GM12878 (cell line): ENCODE measurements at regions not wholly inside any gene's neighbourhood (a gene's known extent, or its start where the extent isn't known, plus 50 kb on each side); places are given as distances from the start of the nearest gene placed in this dataset.

Experiments
- ATAC-seq: fragments of 200-7000 bp; cut with Tn5 transposase; 3 replicates; pipeline ENCODE4 v1.9.1; 2020; ENCODE audit warnings: mild to moderate bottlenecking, moderate library complexity
- BruUV-seq: library from RNA; stranded (reverse); fragments of 400-500 nt; replicated peaks from 2 replicates; lab custom pipeline; 2021; lab: Mats Ljungman, UMichigan
- CTCF ChIA-PET: fragments of 300-600 bp; sonication (Branson Sonifier 250); formaldehyde crosslinking; extraction: SDS; loops from one replicate; lab custom pipeline; 2021; ENCODE audit warnings: inconsistent platforms; lab: Yijun Ruan, JAX
- POLR2A ChIA-PET: fragments of 350-600 bp; formaldehyde crosslinking; extraction: SDS; loops from one replicate; lab custom pipeline; 2021; ENCODE audit warnings: inconsistent platforms; lab: Charles Lee
- RAD21 ChIA-PET: fragments of 300-600 bp; sonication (Branson Sonifier 250); formaldehyde crosslinking; loops from one replicate; lab custom pipeline; 2023; ENCODE audit warnings: antibody characterized with exemption; ENCODE audit not compliant: unreplicated experiment; lab: Charles Lee
- SMC1A ChIA-PET: fragments of 300-600 bp; sonication (Branson Sonifier 250); formaldehyde crosslinking; loops from one replicate; lab custom pipeline; 2023; ENCODE audit not compliant: unreplicated experiment, uncharacterized antibody; lab: Charles Lee
- DNase-seq: peaks from one replicate; pipeline ENCODE4 v3.0.0-alpha.2; 2011; ENCODE audit warnings: low read depth, low spot score
- FAIRE-seq: peaks from 3 replicates; lab custom pipeline; 2011; peaks lifted over from hg19 to GRCh38; lab: Jason Lieb, UNC
- H2AFZ ChIP-seq: 2 replicates; pipeline ENCODE4 v1.6.0; 2011; ENCODE audit warnings: low read depth, low read length, control low read depth; ENCODE audit not compliant: control insufficient read depth
- H3K27ac ChIP-seq: 2 replicates; pipeline ENCODE4 v1.5.1; 2011; ENCODE audit warnings: control low read depth; ENCODE audit not compliant: control insufficient read depth, insufficient read depth
- H3K27me3 ChIP-seq, 2 experiments: replicated peaks in 1 of 2; 2 replicates each; pipeline versions ENCODE4 v1.6.0 to v1.6.1; 2011; ENCODE audit warnings: low read length in 1 of 2; ENCODE audit not compliant: control insufficient read depth in 2 of 2, insufficient read depth in 2 of 2
- H3K36me3 ChIP-seq, 2 experiments: 2 replicates each; pipeline ENCODE4 v1.5.1; 2011; ENCODE audit warnings: low read length in 1 of 2; ENCODE audit not compliant: control insufficient read depth in 2 of 2, insufficient read depth in 2 of 2
- H3K4me1 ChIP-seq: 2 replicates; pipeline ENCODE4 v1.6.1; 2011; ENCODE audit warnings: mild to moderate bottlenecking, low read length, moderate library complexity, mixed read lengths; ENCODE audit not compliant: control insufficient read depth, insufficient read depth
- H3K4me2 ChIP-seq: 2 replicates; pipeline ENCODE4 v1.6.0; 2011; ENCODE audit warnings: control low read depth; ENCODE audit not compliant: control insufficient read depth, insufficient read depth
- H3K4me3 ChIP-seq: fragments of 200-600 bp; sonication (generic); 2 replicates; pipeline ENCODE4 v1.5.1; 2016
- H3K79me2 ChIP-seq: 2 replicates; pipeline ENCODE4 v1.6.0; 2011; ENCODE audit warnings: low read length; ENCODE audit not compliant: control insufficient read depth, insufficient read depth
- H3K9ac ChIP-seq: 2 replicates; pipeline ENCODE4 v1.8.0; 2011; ENCODE audit warnings: low read length, control low read depth, mixed read lengths; ENCODE audit not compliant: control insufficient read depth, insufficient read depth
- H3K9me3 ChIP-seq: replicated peaks from 3 replicates; pipeline ENCODE4 v1.5.1; 2011; ENCODE audit warnings: mild to moderate bottlenecking, low read length; ENCODE audit not compliant: control insufficient read depth, insufficient read depth
- H4K20me1 ChIP-seq: 2 replicates; pipeline ENCODE4 v1.6.0; 2011; ENCODE audit not compliant: control insufficient read depth, insufficient read depth
- BCL11A ChIP-seq: IDR thresholded peaks from 2 replicates; pipeline ENCODE4 v1.6.1; 2011; ENCODE audit warnings: low read depth, low read length
- CBX5 ChIP-seq: sonication (generic); IDR thresholded peaks from 2 replicates; pipeline ENCODE4 v1.6.1; 2016; ENCODE audit warnings: low read depth, moderate library complexity, mild to moderate bottlenecking, inconsistent platforms
- CREM ChIP-seq: IDR thresholded peaks from 2 replicates; pipeline ENCODE4 v1.6.1; 2014; ENCODE audit warnings: antibody characterized with exemption, low read depth
- EP300 ChIP-seq, 2 experiments: fragments of 150-350 bp in 1 of 2; IDR thresholded peaks; 2 replicates each; pipeline ENCODE4 v1.6.1; 2011 to 2012; ENCODE audit warnings: low read depth in 2 of 2, low read length in 2 of 2, borderline replicate concordance in 1 of 2, improper control_type of control experiment in 1 of 2, inconsistent platforms in 1 of 2; ENCODE audit not compliant: control insufficient read depth in 1 of 2
- HCFC1 ChIP-seq: fragments of 150-350 bp; IDR thresholded peaks from 2 replicates; pipeline ENCODE4 v1.6.1; 2014; ENCODE audit warnings: low read length
- JUND ChIP-seq: IDR thresholded peaks from 2 replicates; pipeline ENCODE4 v1.6.1; 2012; ENCODE audit warnings: low read depth, mild to moderate bottlenecking, low read length, improper control_type of control experiment, moderate library complexity
- LARP7 ChIP-seq: fragments of 450-650 bp; IDR thresholded peaks from 2 replicates; pipeline ENCODE4 v1.6.1; 2017; ENCODE audit warnings: mild to moderate bottlenecking
- MEF2A ChIP-seq: IDR thresholded peaks from 2 replicates; pipeline ENCODE4 v1.6.1; 2011; ENCODE audit warnings: low read depth, mild to moderate bottlenecking, low read length, moderate library complexity; ENCODE audit not compliant: insufficient read depth
- MTA3 ChIP-seq: IDR thresholded peaks from 2 replicates; pipeline ENCODE4 v1.6.1; 2012; ENCODE audit warnings: low read length, inconsistent platforms, borderline replicate concordance
- POLR2AphosphoS2 ChIP-seq: IDR thresholded peaks from 2 replicates; pipeline ENCODE4 v1.6.1; 2011; ENCODE audit warnings: low read depth, mild to moderate bottlenecking, low read length, improper control_type of control experiment, moderate library complexity
- RAD51 ChIP-seq: fragments of 450-650 bp; IDR thresholded peaks from 2 replicates; pipeline ENCODE4 v1.6.1; 2016; ENCODE audit warnings: moderate library complexity, mild to moderate bottlenecking, inconsistent platforms
- SMARCA5 ChIP-seq: fragments of 450-650 bp; IDR thresholded peaks from 2 replicates; pipeline ENCODE4 v1.6.1; 2017; ENCODE audit warnings: mild to moderate bottlenecking
- TAF1 ChIP-seq: IDR thresholded peaks from 2 replicates; pipeline ENCODE4 v1.6.1; 2011; ENCODE audit warnings: mild to moderate bottlenecking, low read depth, low read length, borderline replicate concordance
- TARDBP ChIP-seq: IDR thresholded peaks from 2 replicates; pipeline ENCODE4 v1.6.1; 2016; ENCODE audit warnings: borderline replicate concordance
- in situ Hi-C: fragments of 300-500 bp; cut with MboI; formaldehyde crosslinking; loops from 9 replicates; pipeline ENCODE4 v1.14.3; 2018; ENCODE audit warnings: mixed read lengths
- intact Hi-C: fragments of 100-400 bp; cut with micrococcal nuclease; formaldehyde crosslinking; loops from one replicate; pipeline ENCODE4 v1.14.2; 2022; ENCODE audit not compliant: unreplicated experiment
- TF ChIP-seq, protein P1 (sequence below): fragments of 450-650 bp; IDR thresholded peaks from 2 replicates; pipeline ENCODE4 v1.6.1; 2017; ENCODE audit warnings: mild to moderate bottlenecking, moderate library complexity
- TF ChIP-seq, protein P2 (sequence below): IDR thresholded peaks from 2 replicates; pipeline ENCODE4 v1.6.1; 2011; ENCODE audit warnings: low read depth, mild to moderate bottlenecking, low read length, moderate library complexity, borderline replicate concordance; ENCODE audit errors: extremely low read depth

DNA sequence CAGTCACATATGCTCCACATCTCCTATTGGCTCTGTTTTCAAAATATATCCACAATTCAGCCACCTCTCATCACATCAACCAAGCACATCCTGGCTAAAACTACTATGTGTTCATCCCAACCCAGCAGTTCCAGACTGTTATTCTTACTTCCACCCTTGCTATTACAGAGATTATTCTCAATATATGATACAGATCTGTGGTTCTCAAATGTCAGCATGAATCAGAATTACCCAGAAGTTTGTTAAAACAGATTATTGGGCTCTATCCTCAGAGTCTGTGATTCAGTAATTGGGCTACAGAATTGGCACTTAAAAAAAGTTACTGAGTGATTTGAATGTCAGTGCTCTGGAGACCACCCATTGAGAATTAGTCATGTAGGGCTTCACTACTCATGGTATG, 78.8 kb upstream of the IZUMO3 start (continued):
- TF ChIP-seq BCL11A: no peak
- no peak for TF ChIP-seq HCFC1
- TF ChIP-seq, protein P1, sequence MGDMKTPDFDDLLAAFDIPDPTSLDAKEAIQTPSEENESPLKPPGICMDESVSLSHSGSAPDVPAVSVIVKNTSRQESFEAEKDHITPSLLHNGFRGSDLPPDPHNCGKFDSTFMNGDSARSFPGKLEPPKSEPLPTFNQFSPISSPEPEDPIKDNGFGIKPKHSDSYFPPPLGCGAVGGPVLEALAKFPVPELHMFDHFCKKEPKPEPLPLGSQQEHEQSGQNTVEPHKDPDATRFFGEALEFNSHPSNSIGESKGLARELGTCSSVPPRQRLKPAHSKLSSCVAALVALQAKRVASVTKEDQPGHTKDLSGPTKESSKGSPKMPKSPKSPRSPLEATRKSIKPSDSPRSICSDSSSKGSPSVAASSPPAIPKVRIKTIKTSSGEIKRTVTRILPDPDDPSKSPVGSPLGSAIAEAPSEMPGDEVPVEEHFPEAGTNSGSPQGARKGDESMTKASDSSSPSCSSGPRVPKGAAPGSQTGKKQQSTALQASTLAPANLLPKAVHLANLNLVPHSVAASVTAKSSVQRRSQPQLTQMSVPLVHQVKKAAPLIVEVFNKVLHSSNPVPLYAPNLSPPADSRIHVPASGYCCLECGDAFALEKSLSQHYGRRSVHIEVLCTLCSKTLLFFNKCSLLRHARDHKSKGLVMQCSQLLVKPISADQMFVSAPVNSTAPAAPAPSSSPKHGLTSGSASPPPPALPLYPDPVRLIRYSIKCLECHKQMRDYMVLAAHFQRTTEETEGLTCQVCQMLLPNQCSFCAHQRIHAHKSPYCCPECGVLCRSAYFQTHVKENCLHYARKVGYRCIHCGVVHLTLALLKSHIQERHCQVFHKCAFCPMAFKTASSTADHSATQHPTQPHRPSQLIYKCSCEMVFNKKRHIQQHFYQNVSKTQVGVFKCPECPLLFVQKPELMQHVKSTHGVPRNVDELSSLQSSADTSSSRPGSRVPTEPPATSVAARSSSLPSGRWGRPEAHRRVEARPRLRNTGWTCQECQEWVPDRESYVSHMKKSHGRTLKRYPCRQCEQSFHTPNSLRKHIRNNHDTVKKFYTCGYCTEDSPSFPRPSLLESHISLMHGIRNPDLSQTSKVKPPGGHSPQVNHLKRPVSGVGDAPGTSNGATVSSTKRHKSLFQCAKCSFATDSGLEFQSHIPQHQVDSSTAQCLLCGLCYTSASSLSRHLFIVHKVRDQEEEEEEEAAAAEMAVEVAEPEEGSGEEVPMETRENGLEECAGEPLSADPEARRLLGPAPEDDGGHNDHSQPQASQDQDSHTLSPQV: no peak
- TF ChIP-seq CBX5: no peak
- TF ChIP-seq EP300 (IDR thresholded peaks at IDR 0.05; ENCODE audit: borderline replicate concordance in 1 of 2, control insufficient read depth in 1 of 2, low read depth in 2 of 2, low read length in 2 of 2): no peak

DNA sequence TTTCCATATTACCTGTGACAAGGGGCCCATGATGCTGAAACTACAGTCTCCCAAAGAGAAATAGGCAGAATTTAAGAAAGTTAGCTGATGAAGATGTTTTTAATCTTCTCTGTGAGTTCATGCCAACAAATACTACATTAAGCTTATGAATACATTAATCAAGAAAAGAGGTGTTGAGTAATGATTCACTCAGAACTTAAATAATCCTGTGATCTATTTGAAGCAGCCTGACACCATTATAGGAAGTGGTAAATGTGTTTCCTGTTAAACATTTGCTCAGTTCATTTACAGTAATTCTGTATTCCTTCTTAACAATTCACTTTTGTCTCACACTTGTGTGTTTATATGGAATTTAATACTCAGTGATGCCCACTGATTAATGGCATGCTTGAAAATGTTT, 75.0 kb upstream of the IZUMO3 start:
- Histone ChIP-seq H3K79me2 (no peaks in the 10 kb centered on the region), H4K20me1 (no peaks in the 10 kb centered on the region), H3K4me1 (no peaks in the 10 kb centered on the region), H3K4me2 (no peak overlapping the region), H3K9me3 (no peaks in the 10 kb centered on the region), H3K27ac (no peak overlapping the region), H2AFZ (no peak overlapping the region), H3K9ac (no peak overlapping the region), H3K36me3 (no peaks in the 10 kb centered on the region), H3K27me3 (no peaks in the 10 kb centered on the region), H3K4me3 (no peak overlapping the region)
- FAIRE-seq (no peak), DNase-seq (no peak), ATAC-seq (no peak)
- CTCF ChIA-PET: no interaction called here
- RAD21 ChIA-PET: no interaction called here
- in situ Hi-C loops (no loop called here), intact Hi-C loops (no loop called here)
- no TSS peak for BruUV-seq
- SMC1A ChIA-PET: interaction anchor here (0.8 kb wide), 1 partner anchor 12 kb away, joined by 3 read pairs; no protein-coding TSS in a partner anchor
- POLR2A ChIA-PET: no interaction called here
- TF ChIP-seq CREM: no peak
- TF ChIP-seq, protein P2, sequence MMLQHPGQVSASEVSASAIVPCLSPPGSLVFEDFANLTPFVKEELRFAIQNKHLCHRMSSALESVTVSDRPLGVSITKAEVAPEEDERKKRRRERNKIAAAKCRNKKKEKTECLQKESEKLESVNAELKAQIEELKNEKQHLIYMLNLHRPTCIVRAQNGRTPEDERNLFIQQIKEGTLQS: no peak
- TF ChIP-seq SMARCA5: no peak
- TF ChIP-seq TARDBP: no peak
- TF ChIP-seq MEF2A: no peak
- no peak for TF ChIP-seq TAF1
- TF ChIP-seq POLR2AphosphoS2: no peak
- TF ChIP-seq RAD51: no peak
- no peak for TF ChIP-seq LARP7
- TF ChIP-seq MTA3: no peak
- TF ChIP-seq JUND: no peak
